BLaER1 treated with 17β-estradiol and CSF1 and Interleukin-3, amounts not matched to agents 10 nM and 100 nM (cell line): ENCODE measurements at regions not wholly inside any gene's neighbourhood (a gene's known extent, or its start where the extent isn't known, plus 50 kb on each side); places are given as distances from the start of the nearest gene placed in this dataset.
"Not testable (repeated sequence)": the region's sequence is repeated elsewhere in the genome, so short reads cannot be mapped to it uniquely, and the experiment has no call there.

ENCODE experiments used
- H3K27ac ChIP-seq, 11 experiments: shearing (Covaris generic); formaldehyde crosslinking; 2 replicates each; pipeline ENCODE4 v1.8.1; 2022
- H3K27me3 ChIP-seq, 11 experiments: shearing (Covaris generic); formaldehyde crosslinking; 2 replicates each; pipeline ENCODE4 v1.8.1; 2022
- H3K36me3 ChIP-seq, 11 experiments: shearing (Covaris generic); formaldehyde crosslinking; 2 replicates each; pipeline ENCODE4 v1.8.1; 2022
- H3K4me1 ChIP-seq, 10 experiments: shearing (Covaris generic); formaldehyde crosslinking; 2 replicates each; pipeline ENCODE4 v1.8.1; 2022
- H3K4me2 ChIP-seq, 11 experiments: shearing (Covaris generic); formaldehyde crosslinking; 2 replicates each; pipeline ENCODE4 v1.8.1; 2022
- H3K4me3 ChIP-seq, 10 experiments: shearing (Covaris generic); formaldehyde crosslinking; 2 replicates each; pipeline ENCODE4 v1.8.1; 2022
- H3K9ac ChIP-seq, 11 experiments: shearing (Covaris generic); formaldehyde crosslinking; 2 replicates each; pipeline ENCODE4 v1.8.1; 2022
- H3K9me3 ChIP-seq, 11 experiments: shearing (Covaris generic); formaldehyde crosslinking; replicated peaks in 1 of 11; 2 replicates each; pipeline ENCODE4 v1.8.1; 2022
- H4K20me1 ChIP-seq, 11 experiments: shearing (Covaris generic); formaldehyde crosslinking; 2 replicates each; pipeline ENCODE4 v1.8.1; 2022
- Cebpa-rat ChIP-seq, 11 experiments: shearing (Covaris generic); IDR thresholded peaks; 2 replicates each; pipeline ENCODE4 v1.8.1; 2022

DNA sequence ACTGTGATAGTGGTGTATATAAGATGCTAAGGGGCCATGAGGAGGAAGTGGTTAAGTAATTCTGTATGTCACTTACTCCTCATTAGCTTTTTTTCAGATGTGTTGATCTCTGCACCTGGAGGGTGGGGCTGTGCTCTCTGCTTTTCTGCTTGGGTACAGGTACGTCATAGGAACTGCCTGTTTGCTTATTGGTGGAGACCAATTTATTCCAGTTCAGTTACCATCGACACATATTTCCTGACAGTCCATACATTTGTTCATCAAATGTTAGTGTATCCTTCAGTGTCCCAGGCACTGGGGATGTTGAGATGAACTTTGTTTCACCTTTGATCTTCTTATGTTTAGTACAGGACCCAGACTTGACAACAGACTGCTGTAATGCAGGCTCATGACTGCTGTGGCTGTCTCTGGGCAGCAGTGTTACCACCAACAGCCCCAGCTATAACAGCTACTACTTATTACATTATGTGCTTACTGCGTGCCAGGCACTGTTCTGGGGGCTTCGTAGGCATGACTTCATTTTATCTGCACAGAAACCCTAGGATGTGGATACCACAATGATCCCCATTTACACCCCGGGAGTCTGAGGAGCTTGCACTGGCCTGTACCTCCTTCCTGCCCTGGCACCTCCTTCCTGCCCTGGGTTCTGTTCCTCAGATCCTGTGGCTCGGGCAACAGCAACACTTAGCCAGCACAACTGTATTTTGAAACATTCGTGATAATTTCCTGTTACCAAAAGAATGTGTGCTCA lies 87.4 kb downstream of the BUB3 start:
- Histone ChIP-seq H4K20me1 (no peaks in the 10 kb centered on the region), H3K9ac (peak overlapping the region in 7 of 11 experiments; percentile 4 to 68 (median 31); a peak in 8 of 22 replicates), H3K27me3 (no peaks in the 10 kb centered on the region), H3K27ac (peak overlapping the region in 9 of 11 experiments; percentile 31 to 80 (median 62); a peak in 18 of 22 replicates), H3K4me2 (peak overlapping the region; percentile 53 to 84 (median 66)), H3K9me3 (peaks cover 0 to 34% (median 25%) of the 10 kb centered on the region in 11 experiments; a peak in 19 of 22 replicates), H3K36me3 (peaks cover 0 to 45% (median 27%) of the 10 kb centered on the region in 11 experiments; a peak in 12 of 22 replicates), H3K4me1 (peaks cover 14 to 72% (median 32%) of the 10 kb centered on the region in 10 experiments), H3K4me3 (no peak overlapping the region)
- no peak for TF ChIP-seq Cebpa-rat (IDR thresholded peaks at IDR 0.05)

DNA sequence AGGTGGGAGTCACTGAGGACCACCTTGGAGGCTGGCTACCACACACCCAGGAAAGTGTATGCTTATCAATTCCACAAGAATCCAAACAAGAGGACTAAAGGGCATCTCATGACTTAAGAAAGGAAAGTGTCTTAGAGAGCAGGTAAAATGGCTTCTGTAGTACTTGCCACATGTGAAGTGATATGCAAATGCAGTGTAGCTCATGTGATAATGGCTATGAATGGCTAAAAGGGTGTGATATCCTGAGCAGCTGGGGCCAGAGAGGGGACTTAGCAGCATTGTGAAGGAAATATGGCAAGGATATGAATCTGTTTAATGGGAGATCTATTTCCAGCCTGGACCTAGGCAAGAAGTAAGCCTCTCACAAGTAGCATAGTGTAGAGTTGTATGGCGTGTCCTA lies 90.5 kb downstream of the BUB3 start:
- no peaks in the 10 kb centered on the region for H4K20me1 ChIP-seq
- H3K9ac ChIP-seq, result no peak overlapping the region
- no peak for TF ChIP-seq Cebpa-rat (IDR thresholded peaks at IDR 0.05)

GRCh38 chr10:123245264-123245663 lies 91.1 kb downstream of the BUB3 start:
- Histone ChIP-seq H3K4me1 (peaks cover 14 to 68% (median 39%) of the 10 kb centered on the region in 10 experiments), H4K20me1 (no peaks in the 10 kb centered on the region), H3K27ac (no peak overlapping the region), H3K36me3 (peaks cover 0 to 33% (median 24%) of the 10 kb centered on the region in 11 experiments; a peak in 12 of 22 replicates), H3K9ac (no peak overlapping the region), H3K9me3 (peaks cover 0 to 32% (median 22%) of the 10 kb centered on the region in 11 experiments; a peak in 14 of 22 replicates), H3K4me3 (no peak overlapping the region), H3K4me2 (0 out of 22 replicates have a peak overlapping the region, but pooled peaks of 1 of the 11 experiments have one; percentile 18), H3K27me3 (no peaks in the 10 kb centered on the region)
- TF ChIP-seq Cebpa-rat (IDR thresholded peaks at IDR 0.05), result no peak

More for the DNA sequence above, 90.5 kb downstream of the BUB3 start:
- peaks cover 0 to 34% (median 24%) of the 10 kb centered on the region in 11 experiments; a peak in 12 of 22 replicates for H3K36me3 ChIP-seq
- peaks cover 14 to 68% (median 38%) of the 10 kb centered on the region in 10 experiments for H3K4me1 ChIP-seq
- peaks cover 0 to 32% (median 22%) of the 10 kb centered on the region in 11 experiments; a peak in 14 of 22 replicates for H3K9me3 ChIP-seq
- no peak overlapping the region for H3K4me2 ChIP-seq
- no peak overlapping the region for H3K4me3 ChIP-seq
- H3K27ac ChIP-seq, result no peak overlapping the region
- no peaks in the 10 kb centered on the region for H3K27me3 ChIP-seq

GRCh38 chr10:123249894-123250293 lies 95.7 kb downstream of the BUB3 start:
- Histone ChIP-seq H4K20me1 (no peaks in the 10 kb centered on the region), H3K9ac (no peak overlapping the region), H3K27me3 (no peaks in the 10 kb centered on the region), H3K27ac (no peak overlapping the region), H3K4me1 (peaks cover 8 to 77% (median 52%) of the 10 kb centered on the region in 10 experiments; a peak in 18 of 20 replicates), H3K9me3 (peaks cover 0 to 23% (median 14%) of the 10 kb centered on the region in 11 experiments; a peak in 15 of 22 replicates), H3K4me3 (no peak overlapping the region), H3K4me2 (peak overlapping the region in 8 of 11 experiments; percentile 6 to 93 (median 83); a peak in 15 of 22 replicates), H3K36me3 (peaks cover 0 to 11% (median 4%) of the 10 kb centered on the region in 11 experiments; a peak in 8 of 22 replicates)
- no peak for TF ChIP-seq Cebpa-rat (IDR thresholded peaks at IDR 0.05)

DNA sequence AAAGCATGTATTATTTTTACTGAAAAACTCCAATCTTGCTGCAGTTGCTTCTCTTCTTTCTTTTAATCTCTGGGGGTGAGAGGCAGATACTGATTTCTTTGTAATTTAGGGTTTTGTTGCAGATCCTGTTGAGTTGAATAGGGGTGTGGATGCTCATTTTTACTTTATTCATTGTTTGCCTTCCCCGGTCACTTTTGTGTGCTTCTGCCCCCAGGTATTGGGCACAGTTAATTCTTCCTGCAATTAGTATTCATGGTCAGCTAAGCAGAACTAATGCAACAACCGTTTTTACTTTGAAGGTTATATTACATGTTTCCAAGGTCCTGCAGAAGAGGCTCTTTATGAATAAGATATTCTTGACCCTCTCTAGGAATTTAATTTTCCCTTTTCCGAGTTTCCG lies 96.4 kb downstream of the BUB3 start:
- no peak overlapping the region for H3K27ac ChIP-seq
- H4K20me1 ChIP-seq, result no peaks in the 10 kb centered on the region
- H3K4me3 ChIP-seq, result no peak overlapping the region
- TF ChIP-seq Cebpa-rat (IDR thresholded peaks at IDR 0.05), result no peak
- H3K27me3 ChIP-seq, result no peaks in the 10 kb centered on the region
- H3K4me1 ChIP-seq, result peaks cover 8 to 74% (median 52%) of the 10 kb centered on the region in 10 experiments; a peak in 18 of 20 replicates
- H3K9me3 ChIP-seq, result peaks cover 0 to 28% (median 17%) of the 10 kb centered on the region in 11 experiments; a peak in 16 of 22 replicates
- no peak overlapping the region for H3K9ac ChIP-seq
- peaks cover 0 to 12% (median 3%) of the 10 kb centered on the region in 11 experiments; a peak in 8 of 22 replicates for H3K36me3 ChIP-seq
- peak overlapping the region in 8 of 11 experiments; percentile 6 to 93 (median 83); a peak in 16 of 22 replicates for H3K4me2 ChIP-seq

GRCh38 chr10:123252779-123253178 lies 98.6 kb downstream of the BUB3 start:
- Histone ChIP-seq H3K9me3 (peaks cover 0 to 22% (median 13%) of the 10 kb centered on the region in 11 experiments; a peak in 13 of 22 replicates), H3K4me3 (peak overlapping the region in 3 of 10 experiments; percentile 25 to 39 (median 29); a peak in 4 of 20 replicates), H3K27me3 (no peaks in the 10 kb centered on the region), H3K9ac (peak overlapping the region in 4 of 11 experiments; percentile 15 to 69 (median 62); a peak in 7 of 22 replicates), H4K20me1 (no peaks in the 10 kb centered on the region), H3K4me1 (peaks cover 8 to 65% (median 50%) of the 10 kb centered on the region in 10 experiments; a peak in 18 of 20 replicates), H3K4me2 (peak overlapping the region; percentile 5 to 93 (median 70); a peak in 19 of 22 replicates), H3K27ac (peak overlapping the region in 5 of 11 experiments; percentile 32 to 71 (median 60); a peak in 9 of 22 replicates), H3K36me3 (peaks cover 0 to 19% (median 0%) of the 10 kb centered on the region in 11 experiments; a peak in 7 of 22 replicates)
- no peak for TF ChIP-seq Cebpa-rat (IDR thresholded peaks at IDR 0.05)

- peaks cover 8 to 52% (median 47%) of the 10 kb centered on the region in 10 experiments; a peak in 18 of 20 replicates for H3K4me1 ChIP-seq
- peaks cover 0 to 26% (median 4%) of the 10 kb centered on the region in 11 experiments; a peak in 8 of 22 replicates for H3K36me3 ChIP-seq
- H3K27ac ChIP-seq, result peak overlapping the region in 2 of 11 experiments; percentile 70 to 71; a peak in 3 of 22 replicates
- H3K9me3 ChIP-seq, result peaks cover 0 to 22% (median 13%) of the 10 kb centered on the region in 11 experiments; a peak in 13 of 22 replicates
- H4K20me1 ChIP-seq, H3K27me3 ChIP-seq, H3K4me3 ChIP-seq, H3K9ac ChIP-seq: not testable (repeated sequence)
- H3K4me2 ChIP-seq, result peak overlapping the region in 7 of 11 experiments; percentile 21 to 93 (median 86); a peak in 13 of 22 replicates
These were observed 100.1 kb downstream of the BUB3 start for GRCh38 chr10:123254343-123254742.

DNA sequence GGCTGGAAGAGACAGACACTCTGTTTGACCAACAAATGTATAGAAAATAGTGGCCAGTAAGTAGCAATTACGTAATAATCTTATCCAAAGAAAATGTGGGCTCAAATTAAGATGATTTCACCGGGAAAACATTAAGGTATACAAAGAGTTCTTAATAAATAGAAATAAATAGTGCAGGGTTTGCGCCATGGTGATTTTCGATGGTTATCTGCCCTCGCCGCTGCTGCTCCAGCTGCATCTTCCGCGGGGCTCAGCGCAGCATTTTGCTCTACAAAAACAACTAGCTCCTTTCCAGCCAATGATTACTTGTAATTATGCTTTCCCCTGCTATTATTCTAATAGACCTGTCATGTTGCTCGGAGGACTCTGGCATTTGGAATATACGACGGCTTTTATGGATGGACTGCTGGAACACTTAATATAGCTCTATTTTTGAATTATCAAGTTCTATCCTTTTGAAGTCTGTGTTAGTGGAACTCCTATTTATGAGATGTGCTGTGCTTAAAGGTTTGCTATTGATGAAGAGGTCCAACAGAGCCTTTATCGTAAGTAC lies 103.8 kb downstream of the BUB3 start:
- H4K20me1 ChIP-seq, result no peaks in the 10 kb centered on the region
- peak in 3 of 11 experiments; percentile 23 to 74 (median 25); a peak in 4 of 22 replicates for TF ChIP-seq Cebpa-rat (IDR thresholded peaks at IDR 0.05)
- H3K27ac ChIP-seq, result no peak overlapping the region
- H3K4me2 ChIP-seq, result no peak overlapping the region
- no peak overlapping the region for H3K9ac ChIP-seq
- H3K4me1 ChIP-seq, result peaks cover 0 to 15% (median 13%) of the 10 kb centered on the region in 10 experiments; a peak in 15 of 20 replicates
- peaks cover 0 to 22% (median 13%) of the 10 kb centered on the region in 11 experiments; a peak in 13 of 22 replicates for H3K9me3 ChIP-seq
- H3K4me3 ChIP-seq, result no peak overlapping the region
- no peaks in the 10 kb centered on the region for H3K27me3 ChIP-seq
- H3K36me3 ChIP-seq, result peaks cover 0 to 33% (median 4%) of the 10 kb centered on the region in 11 experiments; a peak in 9 of 22 replicates
